IMR-90 (cell line): ENCODE measurements at regions not wholly inside any gene's neighbourhood (a gene's known extent, or its start where the extent isn't known, plus 50 kb on each side); places are given as distances from the start of the nearest gene placed in this dataset.

Source experiments
- ATAC-seq: fragments of 200-7000 bp; cut with Tn5 transposase; 2 replicates; pipeline ENCODE4 v1.9.1; 2020; ENCODE audit warnings: low read depth, mild to moderate bottlenecking, moderate library complexity
- BruUV-seq: library from RNA; stranded (reverse); fragments of 400-500 nt; replicated peaks from 2 replicates; lab custom pipeline; 2021; lab: Mats Ljungman, UMichigan
- CTCF ChIA-PET: fragments of 300-600 bp; formaldehyde crosslinking; extraction: SDS; loops from one replicate; lab custom pipeline; 2021; ENCODE audit warnings: antibody characterized with exemption; lab: Yijun Ruan, JAX
- POLR2A ChIA-PET: fragments of 300-600 bp; sonication (Branson Sonifier 250); formaldehyde crosslinking; loops from one replicate; lab custom pipeline; 2022; ENCODE audit warnings: antibody characterized with exemption; ENCODE audit not compliant: unreplicated experiment; lab: Charles Lee
- DNase-seq: peaks from one replicate; pipeline ENCODE4 v3.0.0; 2013
- H2AFZ ChIP-seq: replicated peaks from 2 replicates; pipeline ENCODE3; 2013; ENCODE audit warnings: low read length, mild to moderate bottlenecking; ENCODE audit not compliant: poor library complexity
- H2AK5ac ChIP-seq: 2 replicates; pipeline ENCODE4 v1.6.1; 2013; ENCODE audit warnings: low read depth, low read length, inconsistent platforms
- H2AK9ac ChIP-seq: replicated peaks from 2 replicates; pipeline ENCODE3; 2013; ENCODE audit warnings: mild to moderate bottlenecking, low read depth, low read length, moderate library complexity; ENCODE audit not compliant: poor library complexity
- H2BK120ac ChIP-seq: 2 replicates; pipeline ENCODE4 v1.6.1; 2013; ENCODE audit warnings: low read depth, low read length, inconsistent platforms
- H2BK15ac ChIP-seq: 3 replicates; pipeline ENCODE4 v1.6.1; 2013; ENCODE audit warnings: low read depth, low read length, inconsistent platforms
- H2BK20ac ChIP-seq: 2 replicates; pipeline ENCODE4 v1.6.1; 2013; ENCODE audit warnings: low read depth, mild to moderate bottlenecking, inconsistent platforms, low read length, moderate library complexity
- H2BK5ac ChIP-seq: 2 replicates; pipeline ENCODE4 v1.6.1; 2013; ENCODE audit warnings: mild to moderate bottlenecking, low read depth, low read length, inconsistent platforms; ENCODE audit not compliant: poor library complexity, severe bottlenecking
- H3K14ac ChIP-seq: replicated peaks from 2 replicates; pipeline ENCODE4 v1.6.1; 2013; ENCODE audit warnings: low read depth, low read length, inconsistent platforms
- H3K18ac ChIP-seq: 2 replicates; pipeline ENCODE4 v1.6.1; 2013; ENCODE audit warnings: low read depth, low read length, control low read depth
- H3K23ac ChIP-seq: 2 replicates; pipeline ENCODE4 v1.6.1; 2013; ENCODE audit warnings: low read depth, low read length, inconsistent platforms
- H3K27ac ChIP-seq: 2 replicates; pipeline ENCODE4 v1.5.1; 2013; ENCODE audit warnings: mild to moderate bottlenecking, control low read depth, low read length; ENCODE audit not compliant: insufficient read depth
- H3K27me3 ChIP-seq: 2 replicates; pipeline ENCODE4 v1.6.1; 2013; ENCODE audit warnings: low read length; ENCODE audit not compliant: control insufficient read depth, insufficient read depth
- H3K36me3 ChIP-seq: 2 replicates; pipeline ENCODE4 v1.6.1; 2013; ENCODE audit warnings: low read length, mixed read lengths; ENCODE audit not compliant: control insufficient read depth, insufficient read depth
- H3K4ac ChIP-seq: 2 replicates; pipeline ENCODE4 v1.6.1; 2013; ENCODE audit warnings: low read depth, low read length, inconsistent platforms
- H3K4me1 ChIP-seq: 2 replicates; pipeline ENCODE4 v1.6.1; 2013; ENCODE audit warnings: low read length, mixed read lengths; ENCODE audit not compliant: control insufficient read depth, insufficient read depth
- H3K4me2 ChIP-seq: 2 replicates; pipeline ENCODE4 v1.6.1; 2013; ENCODE audit warnings: low read depth, mild to moderate bottlenecking, control low read depth, low read length, moderate library complexity
- H3K4me3 ChIP-seq: 2 replicates; pipeline ENCODE4 v1.5.1; 2013; ENCODE audit warnings: low read depth, mild to moderate bottlenecking, control low read depth, low read length, moderate library complexity; ENCODE audit not compliant: insufficient read depth
- H3K56ac ChIP-seq: 2 replicates; pipeline ENCODE4 v1.6.1; 2013; ENCODE audit warnings: low read length, inconsistent platforms; ENCODE audit not compliant: insufficient read depth; ENCODE audit errors: extremely low read depth
- H3K79me1 ChIP-seq, 2 experiments: 2 replicates each; pipeline ENCODE4 v1.6.1; 2013; ENCODE audit warnings: low read length in 2 of 2, inconsistent platforms in 1 of 2, low read depth in 1 of 2
- H3K9ac ChIP-seq: 2 replicates; pipeline ENCODE4 v1.6.1; 2013; ENCODE audit warnings: low read depth, low read length, control low read depth
- H3K9me1 ChIP-seq: 2 replicates; pipeline ENCODE4 v1.6.1; 2013; ENCODE audit warnings: low read length, inconsistent platforms; ENCODE audit not compliant: insufficient read depth
- H3K9me3 ChIP-seq: 2 replicates; pipeline ENCODE4 v1.6.1; 2013; ENCODE audit warnings: low read length; ENCODE audit not compliant: control insufficient read depth, insufficient read depth
- H4K20me1 ChIP-seq: 2 replicates; pipeline ENCODE4 v1.6.1; 2013; ENCODE audit warnings: low read length, inconsistent platforms; ENCODE audit not compliant: insufficient read depth
- H4K5ac ChIP-seq: 2 replicates; pipeline ENCODE4 v1.6.1; 2013; ENCODE audit warnings: mild to moderate bottlenecking, low read depth, low read length, control low read depth
- H4K8ac ChIP-seq, 2 experiments: 2 replicates each; pipeline ENCODE4 v1.6.1; 2013; ENCODE audit warnings: low read depth in 2 of 2, low read length in 2 of 2, control low read depth in 1 of 2, inconsistent platforms in 1 of 2
- H4K91ac ChIP-seq: 2 replicates; pipeline ENCODE4 v1.6.1; 2013; ENCODE audit warnings: low read depth, low read length, inconsistent platforms; ENCODE audit not compliant: insufficient read depth
- BHLHE40 ChIP-seq: fragments of 150-350 bp; IDR thresholded peaks from 2 replicates; pipeline ENCODE4 v1.6.1; 2016; ENCODE audit warnings: mild to moderate bottlenecking, low read depth, low read length
- CHD1 ChIP-seq: IDR thresholded peaks from 2 replicates; pipeline ENCODE4 v1.6.1; 2012; ENCODE audit warnings: low read depth, low read length, improper control_type of control experiment
- CTCF ChIP-seq: conservative IDR thresholded peaks from 2 replicates; pipeline ENCODE4 v1.5.1; 2012; ENCODE audit warnings: mild to moderate bottlenecking, low read depth, low read length, improper control_type of control experiment
- MAFK ChIP-seq: IDR thresholded peaks from 2 replicates; pipeline ENCODE4 v1.6.1; 2012; ENCODE audit warnings: low read depth, low read length, improper control_type of control experiment
- MAZ ChIP-seq: IDR thresholded peaks from 2 replicates; pipeline ENCODE4 v1.6.1; 2012; ENCODE audit warnings: low read depth, mild to moderate bottlenecking, low read length, improper control_type of control experiment, moderate library complexity, borderline replicate concordance
- RCOR1 ChIP-seq: IDR thresholded peaks from 2 replicates; pipeline ENCODE4 v1.6.1; 2012; ENCODE audit warnings: mild to moderate bottlenecking, low read length, improper control_type of control experiment; ENCODE audit not compliant: insufficient replicate concordance
- SMC3 ChIP-seq: fragments of 150-350 bp; IDR thresholded peaks from 2 replicates; pipeline ENCODE4 v1.6.1; 2016; ENCODE audit warnings: low read depth, mild to moderate bottlenecking, antibody characterized with exemption, low read length, moderate library complexity
- WGBS, 2 experiments: methylation state at CpG; one replicate each; pipeline versions ENCODE4 v1.1.5 to v1.1.7; 2013; ENCODE audit warnings: missing lambda C conversion rate in 2 of 2; ENCODE audit not compliant: insufficient read length in 1 of 2; ENCODE audit errors: extremely low coverage in 2 of 2; 5-methylcytosine and 5-hydroxymethylcytosine counted together
- dilution Hi-C: fragments of 300-500 bp; cut with HindIII; formaldehyde crosslinking; loops from one replicate; pipeline ENCODE4 v1.14.3; 2018; ENCODE audit warnings: low sequenced_read_pairs; ENCODE audit not compliant: unreplicated experiment
- in situ Hi-C: fragments of 300-500 bp; cut with MboI; formaldehyde crosslinking; loops from 3 replicates; pipeline ENCODE4 v1.14.3; 2019; ENCODE audit warnings: low sequenced_read_pairs, inconsistent platforms, mixed read lengths
- intact Hi-C: fragments of 100-400 bp; cut with micrococcal nuclease; formaldehyde crosslinking; loops from 2 replicates; pipeline ENCODE4 v1.10.0; 2022
- TF ChIP-seq, protein P1 (sequence below): fragments of 150-350 bp; IDR thresholded peaks from 2 replicates; pipeline ENCODE4 v1.6.1; 2017; ENCODE audit warnings: mild to moderate bottlenecking, antibody characterized with exemption, low read length, low read depth

- Histone ChIP-seq H2BK120ac (no peak overlapping the region), H2AK5ac (no peak overlapping the region), H3K56ac (no peak overlapping the region), H4K20me1 (no peaks in the 10 kb centered on the region), H3K36me3 (no peaks in the 10 kb centered on the region), H3K79me1 (no peaks in the 10 kb centered on the region), H2BK5ac (no peak overlapping the region), H3K4ac (no peak overlapping the region), H3K4me1 (no peaks in the 10 kb centered on the region), H2BK20ac (no peak overlapping the region), H3K9me3 (no peaks in the 10 kb centered on the region), H3K23ac (no peak overlapping the region), H2AK9ac (no peak overlapping the region), H3K4me3 (no peak overlapping the region), H3K18ac (no peak overlapping the region), H2BK15ac (no peak overlapping the region), H3K9me1 (no peaks in the 10 kb centered on the region), H4K91ac (no peak overlapping the region), H4K5ac (no peak overlapping the region), H3K4me2 (no peak overlapping the region), H3K9ac (no peak overlapping the region), H4K8ac (no peak overlapping the region), H3K14ac (no peak overlapping the region), H3K27ac (no peak overlapping the region), H2AFZ (no peak overlapping the region), H3K27me3 (no peaks in the 10 kb centered on the region)
- dilution Hi-C loops = no loop called here
- ATAC-seq (no peak), DNase-seq (no peak)
- intact Hi-C loops = no loop called here
- ChIA-PET POLR2A (no interaction called here), CTCF (no interaction called here)
- no TSS peak for BruUV-seq
- in situ Hi-C loops = no loop called here
- TF ChIP-seq SMC3 = no peak
- TF ChIP-seq MAZ = no peak
- TF ChIP-seq CTCF = no peak
- TF ChIP-seq CHD1 = no peak
- no peak for TF ChIP-seq BHLHE40
- no peak for TF ChIP-seq RCOR1
- no peak for TF ChIP-seq MAFK
- TF ChIP-seq, protein P1, sequence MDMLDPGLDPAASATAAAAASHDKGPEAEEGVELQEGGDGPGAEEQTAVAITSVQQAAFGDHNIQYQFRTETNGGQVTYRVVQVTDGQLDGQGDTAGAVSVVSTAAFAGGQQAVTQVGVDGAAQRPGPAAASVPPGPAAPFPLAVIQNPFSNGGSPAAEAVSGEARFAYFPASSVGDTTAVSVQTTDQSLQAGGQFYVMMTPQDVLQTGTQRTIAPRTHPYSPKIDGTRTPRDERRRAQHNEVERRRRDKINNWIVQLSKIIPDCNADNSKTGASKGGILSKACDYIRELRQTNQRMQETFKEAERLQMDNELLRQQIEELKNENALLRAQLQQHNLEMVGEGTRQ = no peak
- WGBS, 2 experiments = no CpG with 5 or more reads among the region's 2 CpGs
Measured at GRCh38 chr1:101732261-101732660, 264.5 kb downstream of the OLFM3 start.
